ENCODE measurements at regions not wholly inside any gene's neighbourhood (a gene's known extent, or its start where the extent isn't known, plus 50 kb on each side); places are given as distances from the start of the nearest gene placed in this dataset.
"Not testable (repeated sequence)": the region's sequence is repeated elsewhere in the genome, so short reads cannot be mapped to it uniquely, and the experiment has no call there.

- Histone ChIP-seq H3K36me3 (no peaks in the 10 kb centered on the region), H3K9me3 (no peaks in the 10 kb centered on the region), H3K4me1 (no peaks in the 10 kb centered on the region), H3K27ac (no peak overlapping the region), H3K27me3 (no peaks in the 10 kb centered on the region), H3K4me3 (no peak overlapping the region)
- intact Hi-C loops (cut with DNase I), result no loop called here
- TF ChIP-seq CTCF (IDR thresholded peaks at IDR 0.05), result no peak
- FAIRE-seq (no peak), DNase-seq (no peak), ATAC-seq (no peak)
- 58 to 65% methylated on average over 5 of the region's 5 CpGs for WGBS, 2 donors
Measured at GRCh38 chr2:122034344-122034743, 278.9 kb downstream of the TSN start.

GRCh38 chr2:122034777-122035176 lies 279.3 kb downstream of the TSN start:
- H3K4me3 ChIP-seq, result no peak overlapping the region
- H3K27me3 ChIP-seq, result no peaks in the 10 kb centered on the region
- no peak for TF ChIP-seq CTCF (IDR thresholded peaks at IDR 0.05)
- ATAC-seq, result no peak
- no peak overlapping the region for H3K27ac ChIP-seq
- intact Hi-C loops (cut with DNase I), result no loop called here
- no peak for FAIRE-seq
- no peak for DNase-seq
- H3K9me3 ChIP-seq, result no peaks in the 10 kb centered on the region
- H3K36me3 ChIP-seq, result no peaks in the 10 kb centered on the region
- no peaks in the 10 kb centered on the region for H3K4me1 ChIP-seq
- 40 to 45% methylated on average over 4 of the region's 4 CpGs for WGBS, 2 donors

GRCh38 chr2:122038816-122039215 lies 283.4 kb downstream of the TSN start:
- DNase-seq; H3K4me3 ChIP-seq; H3K27ac ChIP-seq; ATAC-seq; FAIRE-seq; H3K27me3 ChIP-seq; intact Hi-C loops (cut with DNase I); H3K36me3 ChIP-seq; H3K9me3 ChIP-seq; H3K4me1 ChIP-seq: not testable (repeated sequence)
- 35 to 42% methylated on average over 4 of the region's 4 CpGs for WGBS, 2 donors

- Histone ChIP-seq H3K36me3 (no peaks in the 10 kb centered on the region), H3K4me3 (no peak overlapping the region), H3K27me3 (no peaks in the 10 kb centered on the region), H3K9me3 (no peaks in the 10 kb centered on the region), H3K27ac (no peak overlapping the region), H3K4me1 (no peaks in the 10 kb centered on the region)
- TF ChIP-seq CTCF (IDR thresholded peaks at IDR 0.05), result no peak
- no peak for ATAC-seq
- intact Hi-C loops (cut with DNase I), result no loop called here
- no peak for FAIRE-seq
- 81 to 89% methylated on average over 5 of the region's 5 CpGs for WGBS, 2 donors
- DNase-seq, result no peak
Measured at GRCh38 chr2:122041455-122041854, 286.0 kb downstream of the TSN start.

GRCh38 chr2:122051659-122052058 lies 296.2 kb downstream of the TSN start:
- H3K36me3 ChIP-seq; FAIRE-seq; H3K4me1 ChIP-seq; ATAC-seq; intact Hi-C loops (cut with DNase I); H3K27ac ChIP-seq; H3K4me3 ChIP-seq; H3K9me3 ChIP-seq; H3K27me3 ChIP-seq; DNase-seq: not testable (repeated sequence)
- 86 to 97% methylated on average over 11 to 15 of the region's 20 CpGs for WGBS, 2 donors

- no peak for FAIRE-seq
- no peak for DNase-seq
- intact Hi-C loops (cut with DNase I), result no loop called here
- Histone ChIP-seq H3K27ac (no peak overlapping the region), H3K36me3 (no peaks in the 10 kb centered on the region), H3K27me3 (no peaks in the 10 kb centered on the region), H3K4me1 (no peaks in the 10 kb centered on the region), H3K9me3 (no peaks in the 10 kb centered on the region), H3K4me3 (no peak overlapping the region)
- ATAC-seq, result no peak
- TF ChIP-seq CTCF (IDR thresholded peaks at IDR 0.05), result no peak
- 13 to 17% methylated on average over 4 of the region's 4 CpGs for WGBS, 2 donors
Measured at GRCh38 chr2:122055521-122055931, 300.1 kb downstream of the TSN start.
